Esophagus squamous epithelium (tissue), 4 donors: ENCODE measurements at regions not wholly inside any gene's neighbourhood (a gene's known extent, or its start where the extent isn't known, plus 50 kb on each side); places are given as distances from the start of the nearest gene placed in this dataset.

Experiments used
- POLR2A ChIP-seq, 4 donors: fragments of 450-650 bp; IDR thresholded peaks; one replicate each; pipeline ENCODE4 v1.6.1; 2017; ENCODE audit warnings: antibody characterized with exemption in 4 of 4, mild to moderate bottlenecking in 4 of 4, moderate library complexity in 3 of 4
- TF ChIP-seq, protein P1 (sequence below), 6 experiments: fragments of 450-650 bp in 4 of 6; fragments of 200-600 bp in 2 of 6; sonication (generic) in 2 of 6; IDR thresholded peaks; one replicate each; pipeline ENCODE4 v1.5.1; 2016 to 2019; ENCODE audit warnings: antibody characterized with exemption in 6 of 6, mild to moderate bottlenecking in 4 of 6, moderate library complexity in 4 of 6

DNA sequence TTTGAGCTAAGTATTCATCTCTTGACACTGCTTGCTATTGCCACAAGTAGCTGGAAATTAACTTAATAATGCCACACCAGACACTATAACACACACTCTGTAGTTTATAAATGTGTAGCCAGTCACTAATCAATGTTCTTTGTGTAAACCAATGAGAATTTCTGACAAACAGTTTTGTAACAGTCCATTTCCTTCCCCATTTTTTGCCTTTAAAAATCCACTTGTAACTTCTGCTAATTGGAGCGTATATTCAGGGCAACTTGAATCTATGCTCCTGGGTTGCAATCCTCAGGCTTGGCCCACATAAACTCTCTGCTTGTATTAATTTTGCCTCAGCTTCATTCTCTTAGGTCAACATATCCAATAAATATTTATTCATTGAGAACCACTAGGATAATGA, 125.0 kb upstream of the DHRS4 start:
- TF ChIP-seq, protein P1, sequence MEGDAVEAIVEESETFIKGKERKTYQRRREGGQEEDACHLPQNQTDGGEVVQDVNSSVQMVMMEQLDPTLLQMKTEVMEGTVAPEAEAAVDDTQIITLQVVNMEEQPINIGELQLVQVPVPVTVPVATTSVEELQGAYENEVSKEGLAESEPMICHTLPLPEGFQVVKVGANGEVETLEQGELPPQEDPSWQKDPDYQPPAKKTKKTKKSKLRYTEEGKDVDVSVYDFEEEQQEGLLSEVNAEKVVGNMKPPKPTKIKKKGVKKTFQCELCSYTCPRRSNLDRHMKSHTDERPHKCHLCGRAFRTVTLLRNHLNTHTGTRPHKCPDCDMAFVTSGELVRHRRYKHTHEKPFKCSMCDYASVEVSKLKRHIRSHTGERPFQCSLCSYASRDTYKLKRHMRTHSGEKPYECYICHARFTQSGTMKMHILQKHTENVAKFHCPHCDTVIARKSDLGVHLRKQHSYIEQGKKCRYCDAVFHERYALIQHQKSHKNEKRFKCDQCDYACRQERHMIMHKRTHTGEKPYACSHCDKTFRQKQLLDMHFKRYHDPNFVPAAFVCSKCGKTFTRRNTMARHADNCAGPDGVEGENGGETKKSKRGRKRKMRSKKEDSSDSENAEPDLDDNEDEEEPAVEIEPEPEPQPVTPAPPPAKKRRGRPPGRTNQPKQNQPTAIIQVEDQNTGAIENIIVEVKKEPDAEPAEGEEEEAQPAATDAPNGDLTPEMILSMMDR (IDR thresholded peaks at IDR 0.05) = no peak
- no peak for TF ChIP-seq POLR2A (IDR thresholded peaks at IDR 0.05)
